IPS-NIHi11 (cell line): ENCODE measurements at regions not wholly inside any gene's neighbourhood (a gene's known extent, or its start where the extent isn't known, plus 50 kb on each side); places are given as distances from the start of the nearest gene placed in this dataset.
"Not testable (repeated sequence)": the region's sequence is repeated elsewhere in the genome, so short reads cannot be mapped to it uniquely, and the experiment has no call there.

Experiments used
- DNase-seq: peaks from one replicate; pipeline ENCODE4 v3.0.0; 2012; ENCODE audit warnings: mixed read lengths, low spot score

DNA sequence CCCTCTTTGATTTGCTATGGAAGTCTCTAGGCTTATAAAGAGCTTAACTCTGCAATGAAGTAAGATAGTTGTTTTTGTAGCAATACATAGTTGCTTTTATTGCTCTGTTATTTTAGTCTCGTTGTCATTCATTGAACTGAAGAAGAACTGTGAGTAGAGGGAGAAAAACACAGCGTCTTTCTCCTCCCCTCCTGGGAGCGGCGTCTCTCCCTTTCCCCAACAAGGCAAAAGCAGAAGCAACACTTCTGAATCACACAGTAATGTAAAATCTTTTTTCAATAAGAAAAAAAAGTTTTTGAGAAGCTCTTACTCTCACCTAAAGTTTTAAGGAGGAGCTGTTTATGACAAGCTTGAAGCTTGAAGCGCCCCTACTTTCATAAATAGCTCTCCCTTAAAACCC lies 119.3 kb upstream of the SLC7A14 start:
- no peak for DNase-seq

DNA sequence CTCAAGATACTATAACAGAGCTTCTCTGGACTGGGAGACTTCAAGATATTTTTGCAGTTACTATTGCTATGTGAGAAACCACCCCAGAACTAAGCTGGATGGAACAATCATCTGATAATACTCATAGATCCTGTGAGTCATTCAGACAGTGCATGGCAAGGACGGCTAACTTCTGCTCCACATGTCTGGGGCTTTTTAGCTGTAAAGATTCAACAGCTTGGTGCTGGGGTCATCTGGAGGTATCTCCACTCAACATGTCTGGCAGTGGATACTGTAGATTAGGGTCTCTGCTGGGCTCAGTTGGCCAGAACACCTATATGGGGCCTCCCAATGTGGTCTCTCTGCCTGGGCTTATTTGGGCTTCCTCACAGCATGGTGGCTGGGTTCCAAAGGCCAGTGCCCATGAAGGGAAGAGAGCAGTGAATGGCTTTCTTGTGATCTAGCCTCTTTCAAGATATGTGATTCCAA lies 117.3 kb upstream of the SLC7A14 start:
- DNase-seq = no peak

DNA sequence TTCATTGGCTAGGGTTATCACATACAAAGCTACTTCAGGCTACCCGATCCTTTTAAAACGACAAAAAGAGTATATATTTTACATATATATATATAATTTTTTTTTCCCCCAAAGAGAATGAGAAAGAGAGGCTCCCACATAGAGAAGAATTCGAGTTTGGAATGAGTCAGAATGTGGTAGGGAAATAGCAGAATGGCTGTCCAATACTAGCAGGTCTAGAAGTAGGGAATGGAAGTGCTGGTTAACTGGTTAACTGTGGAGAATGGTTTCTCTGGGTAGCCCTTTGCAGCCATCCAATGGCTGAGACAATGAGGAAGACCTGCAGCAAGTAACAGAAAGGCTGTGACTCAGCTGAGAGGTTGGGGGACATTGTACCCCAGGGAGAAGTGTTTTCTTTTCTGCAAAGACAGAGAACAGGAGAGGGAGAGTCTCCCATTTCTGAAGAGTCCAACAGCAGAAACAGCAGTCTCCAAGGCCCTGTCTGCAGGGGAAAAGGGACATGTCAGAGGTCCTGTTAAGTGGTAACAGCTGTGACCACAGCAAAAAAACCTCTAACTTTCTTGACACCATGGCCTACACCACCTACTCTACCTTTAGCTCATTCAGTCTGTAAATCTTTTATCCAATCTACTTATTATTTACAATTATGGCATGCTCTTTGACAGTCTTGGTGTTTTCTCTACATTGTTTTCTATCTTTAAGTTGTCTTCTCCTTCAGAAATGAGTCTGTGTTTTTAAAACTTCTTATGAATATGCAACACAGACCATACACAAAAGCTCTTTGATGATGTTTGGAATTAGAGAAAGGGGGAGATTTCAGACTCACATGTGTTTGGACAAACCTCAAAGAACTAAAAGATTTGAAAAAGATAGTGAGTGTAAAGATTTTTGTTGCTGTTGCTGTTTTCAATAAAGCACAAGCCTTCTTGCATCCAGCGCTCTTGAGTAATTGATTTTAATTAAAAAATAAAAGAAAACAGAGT lies 116.1 kb upstream of the SLC7A14 start:
- DNase-seq = no peak

DNA sequence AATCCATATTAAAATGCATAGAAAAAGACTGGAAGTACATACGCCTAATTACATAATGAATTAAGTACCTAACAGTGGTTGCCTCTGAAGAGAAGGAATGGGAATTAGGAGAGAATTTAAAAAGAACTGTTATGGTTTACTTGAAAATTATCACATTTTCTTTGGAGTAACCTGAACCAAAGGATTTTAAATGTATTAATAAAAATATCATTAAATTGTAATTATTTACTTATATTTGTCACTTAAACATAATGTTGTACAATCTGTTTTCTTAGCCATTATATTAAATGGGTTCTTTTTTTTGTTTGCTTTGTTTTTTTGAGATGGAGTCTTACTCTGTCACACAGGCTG lies 114.2 kb upstream of the SLC7A14 start:
- no peak for DNase-seq

DNA sequence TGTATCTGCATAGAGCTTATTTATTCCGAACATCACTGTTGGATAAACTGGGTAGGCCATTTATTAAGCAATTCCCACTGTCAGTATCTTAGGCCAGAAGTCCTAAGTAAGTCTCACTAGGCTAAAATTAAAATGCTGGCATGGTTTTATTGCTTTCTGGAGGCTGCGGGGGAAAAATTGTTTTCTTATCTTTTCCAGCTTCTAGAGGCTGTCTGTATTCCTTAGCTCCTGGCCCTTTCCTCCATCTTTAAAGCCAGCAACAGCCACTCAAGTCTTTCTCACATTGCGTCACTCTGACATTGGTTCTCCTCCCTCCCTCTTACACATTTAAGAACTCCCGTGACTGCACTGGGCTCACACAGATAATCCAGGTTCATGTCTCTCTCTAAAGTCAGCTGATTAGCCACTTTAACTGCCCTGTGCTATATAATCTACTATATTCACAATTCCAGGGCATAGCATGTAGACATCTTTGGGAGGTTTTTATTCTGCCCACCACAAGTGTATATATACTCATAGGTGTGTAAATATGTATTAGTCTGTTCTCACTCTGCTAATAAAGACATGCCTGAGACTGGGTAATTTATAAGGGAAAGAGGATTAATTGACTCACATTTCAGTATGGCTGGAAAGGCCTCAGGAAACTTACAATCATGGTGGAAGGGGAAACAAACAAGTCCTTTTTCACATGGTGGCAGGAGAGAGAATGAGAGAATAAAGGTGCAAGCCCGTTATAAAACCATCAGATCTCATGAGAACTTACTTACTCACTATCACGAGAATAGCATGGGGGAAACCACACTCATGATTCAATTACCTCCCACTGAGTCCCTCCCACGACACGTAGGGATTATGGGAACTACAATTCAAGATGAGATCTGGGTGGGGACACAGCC lies 113.5 kb upstream of the SLC7A14 start:
- no peak for DNase-seq

DNA sequence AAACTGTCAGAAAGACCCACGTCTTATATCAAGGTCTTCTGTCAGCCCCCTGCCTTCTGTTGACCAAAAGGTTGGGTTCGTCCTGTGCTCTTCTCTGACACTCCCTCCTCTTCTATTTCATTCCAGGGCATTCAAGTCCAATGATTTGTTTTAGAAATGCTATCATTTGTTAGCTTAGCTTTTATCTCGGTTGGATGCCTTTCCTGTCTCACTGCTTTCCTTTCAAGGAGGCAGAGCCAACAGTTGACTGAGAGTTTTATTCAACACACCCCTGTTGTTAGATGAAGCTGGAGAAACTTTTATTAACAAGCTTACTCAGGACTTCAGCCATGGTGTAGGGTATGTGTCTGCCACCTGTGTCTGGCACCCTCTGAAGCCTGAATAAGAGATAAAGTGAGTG lies 112.0 kb upstream of the SLC7A14 start:
- no peak for DNase-seq

- DNase-seq = no peak
Measured at GRCh38 chr3:170697131-170697530, 111.3 kb upstream of the SLC7A14 start.

- no peak for DNase-seq
Measured at GRCh38 chr3:170695486-170696064, 109.7 kb upstream of the SLC7A14 start.

- DNase-seq = no peak
Measured at GRCh38 chr3:170692720-170693119, 106.8 kb upstream of the SLC7A14 start.

- no peak for DNase-seq
Measured at GRCh38 chr3:170690661-170690981, 104.7 kb upstream of the SLC7A14 start.

- peak; percentile 81 for DNase-seq
Measured at GRCh38 chr3:170689893-170690660, 104.2 kb upstream of the SLC7A14 start.

GRCh38 chr3:170689296-170689829 lies 103.5 kb upstream of the SLC7A14 start:
- peak; percentile 63 for DNase-seq

DNA sequence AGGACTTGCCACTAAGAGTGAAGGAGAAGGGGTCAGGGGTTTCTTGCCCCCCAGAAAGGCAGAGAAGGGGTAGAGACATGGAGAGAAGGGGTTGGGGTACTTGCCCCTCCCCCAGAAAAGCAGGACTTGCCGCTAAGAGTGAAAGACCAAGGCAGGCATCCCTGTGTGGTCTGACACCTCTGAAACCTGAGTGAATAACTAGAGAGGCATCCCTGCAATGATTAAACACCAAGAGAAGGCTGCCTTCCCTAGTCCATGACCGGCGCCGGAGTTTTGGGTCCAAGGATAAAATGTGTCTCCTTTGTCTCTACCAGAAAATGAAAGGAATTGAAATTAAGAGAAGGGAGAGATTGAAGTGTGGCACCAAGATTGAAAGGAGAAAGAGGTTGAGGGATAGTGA lies 102.3 kb upstream of the SLC7A14 start:
- DNase-seq = not testable (repeated sequence)

DNA sequence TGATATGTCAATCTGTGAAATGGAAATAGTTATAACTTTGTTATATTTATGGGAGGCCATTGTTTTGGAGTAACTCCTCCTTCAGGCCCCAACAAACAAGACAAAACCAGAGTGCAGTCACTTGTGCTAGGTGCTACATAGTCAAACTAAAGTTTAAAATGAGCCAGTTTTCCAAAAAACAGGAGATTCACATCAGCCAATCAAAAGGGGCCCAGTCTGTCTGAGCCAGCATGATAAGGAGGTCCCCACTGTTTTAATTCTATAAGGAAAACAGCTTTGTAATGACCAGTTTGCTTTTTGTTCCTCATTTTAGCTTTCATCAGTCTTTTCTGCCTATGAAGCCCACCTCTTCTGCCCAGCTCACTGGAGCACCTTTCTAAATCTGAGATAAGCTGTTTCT lies 94.7 kb upstream of the SLC7A14 start:
- DNase-seq = no peak

- DNase-seq = no peak
Measured at GRCh38 chr3:170679190-170679589, 93.3 kb upstream of the SLC7A14 start.

DNA sequence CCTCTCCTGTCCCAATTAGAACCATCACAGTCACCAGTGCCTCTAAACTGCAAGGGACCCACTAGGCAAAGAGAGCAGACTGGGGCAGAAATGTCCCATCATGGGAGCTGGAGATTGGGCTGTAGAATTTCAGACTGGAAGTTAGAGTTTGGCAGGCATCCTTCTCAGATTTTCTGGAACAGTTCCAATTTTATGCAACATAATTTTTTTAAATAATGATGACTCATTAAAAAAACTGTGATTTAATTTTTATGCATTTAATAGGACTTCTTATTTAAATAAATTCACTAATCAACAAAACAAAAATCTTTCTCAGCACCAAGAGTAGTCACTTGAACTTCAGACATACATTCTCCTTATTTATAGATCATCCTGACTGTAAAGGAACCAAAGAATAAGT lies 84.6 kb upstream of the SLC7A14 start:
- DNase-seq = no peak

- not testable (repeated sequence) for DNase-seq
Measured at GRCh38 chr3:170662986-170663385, 77.1 kb upstream of the SLC7A14 start.

DNA sequence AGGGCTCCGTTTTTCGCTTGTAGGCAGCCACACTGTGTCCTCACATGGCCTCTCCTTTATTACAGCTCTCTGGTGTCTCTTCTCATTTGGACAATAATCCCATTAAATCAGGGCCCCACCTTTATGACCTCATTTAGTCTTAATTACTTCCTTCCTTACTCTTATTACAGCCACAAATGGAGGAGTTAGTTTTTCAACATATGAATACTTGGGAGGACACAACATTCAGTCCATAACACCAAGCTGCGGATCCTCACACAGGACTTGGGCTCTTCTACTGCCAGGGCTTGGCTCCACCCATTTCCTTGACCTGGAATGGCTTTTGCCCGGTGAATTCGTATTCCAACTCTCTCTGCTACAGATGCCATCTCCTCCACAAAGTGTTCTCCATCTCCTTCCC lies 74.3 kb upstream of the SLC7A14 start:
- DNase-seq = no peak

DNA sequence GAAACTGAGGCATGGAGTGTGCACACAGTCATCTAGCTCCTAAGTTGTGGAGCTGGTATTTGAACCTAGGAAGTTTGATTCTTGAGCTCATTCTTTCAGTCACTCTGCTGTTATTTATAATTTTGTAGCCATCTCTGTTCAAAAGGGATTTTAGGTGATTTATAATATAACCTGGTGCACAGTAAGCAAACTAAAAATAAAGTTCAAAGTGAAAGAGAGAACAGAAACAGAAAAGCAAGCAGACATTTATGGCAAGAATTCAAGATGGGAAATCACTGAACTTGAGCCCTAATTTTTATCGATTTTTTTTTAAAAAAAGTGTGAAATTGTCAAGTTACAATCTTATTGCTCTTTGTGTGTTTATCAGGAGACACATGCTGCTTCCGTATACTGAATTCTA lies 71.4 kb upstream of the SLC7A14 start:
- DNase-seq = no peak

DNA sequence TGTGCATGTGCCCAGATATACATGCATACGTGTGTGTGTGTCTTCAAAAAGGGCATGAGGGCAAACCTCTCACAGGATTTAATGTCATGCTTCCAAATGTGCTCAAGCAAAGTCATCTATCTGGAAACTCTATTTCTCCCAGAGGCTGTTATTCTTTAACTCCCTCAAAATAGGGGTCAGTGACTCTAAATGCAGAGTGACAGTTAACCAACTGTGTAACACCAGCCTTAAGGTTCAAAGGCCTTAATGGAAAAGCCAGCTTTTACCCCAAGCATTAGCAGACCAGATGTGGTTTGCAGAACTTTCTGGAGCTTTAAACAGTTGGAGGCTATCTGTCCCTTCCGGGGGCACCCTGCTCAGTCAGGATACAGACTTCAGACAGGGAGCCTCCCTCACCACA lies 70.4 kb upstream of the SLC7A14 start:
- DNase-seq = no peak

DNA sequence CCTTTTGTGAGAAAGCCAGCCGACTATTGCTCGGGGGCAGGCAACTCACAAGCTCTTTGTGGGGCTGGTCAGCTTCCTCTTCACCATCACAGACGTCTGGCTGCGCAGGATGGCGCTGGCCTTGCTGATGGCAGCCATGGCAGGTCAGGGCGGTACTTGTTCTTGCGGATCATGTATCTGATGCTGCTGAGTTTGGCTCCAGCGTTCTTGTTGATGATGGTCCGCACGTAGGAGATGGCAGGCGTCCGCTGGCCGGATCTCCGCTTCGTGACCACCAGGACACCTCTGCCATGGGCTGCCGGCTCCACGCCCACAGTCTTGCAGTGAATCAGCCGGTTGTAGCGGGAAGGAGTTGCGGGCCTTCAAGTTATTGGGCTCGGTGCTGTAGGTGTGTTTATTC lies 67.9 kb upstream of the SLC7A14 start:
- no peak for DNase-seq
